ENCODE measurements at regions not wholly inside any gene's neighbourhood (a gene's known extent, or its start where the extent isn't known, plus 50 kb on each side); places are given as distances from the start of the nearest gene placed in this dataset.

- Mint-ChIP-seq H3K27me3 (ENCODE audit: low read depth) (no peaks in the 10 kb centered on the region), H3K36me3 (ENCODE audit: insufficient read depth) (no peaks in the 10 kb centered on the region), H3K4me1 (ENCODE audit: low read depth) (peaks cover 43% of the 10 kb centered on the region), H3K9me3 (peaks cover 7% of the 10 kb centered on the region), H3K4me3 (no peak overlapping the region)
- no peak for ATAC-seq
- no peak for DNase-seq
These were observed 53.2 kb upstream of the DYRK2 start for GRCh38 chr12:67595365-67595764.

GRCh38 chr12:67598598-67598997 lies 49.9 kb upstream of the DYRK2 start:
- Mint-ChIP-seq H3K4me3 (no peak overlapping the region), H3K27me3 (ENCODE audit: low read depth) (no peaks in the 10 kb centered on the region), H3K4me1 (ENCODE audit: low read depth) (peaks cover 18% of the 10 kb centered on the region), H3K9me3 (peaks cover 7% of the 10 kb centered on the region), H3K36me3 (ENCODE audit: insufficient read depth) (no peaks in the 10 kb centered on the region)
- DNase-seq (no peak), ATAC-seq (no peak)

All from activated T-cell treated with anti-CD3 and anti-CD28 coated beads, Interleukin-2, amount 50 U/mL, for 4 hours (primary cell).